ENCODE measurements at regions not wholly inside any gene's neighbourhood (a gene's known extent, or its start where the extent isn't known, plus 50 kb on each side); places are given as distances from the start of the nearest gene placed in this dataset.

GRCh38 chr2:198703281-198703680 lies 754.5 kb downstream of the SATB2 start (continued):
- TF ChIP-seq, protein P1, sequence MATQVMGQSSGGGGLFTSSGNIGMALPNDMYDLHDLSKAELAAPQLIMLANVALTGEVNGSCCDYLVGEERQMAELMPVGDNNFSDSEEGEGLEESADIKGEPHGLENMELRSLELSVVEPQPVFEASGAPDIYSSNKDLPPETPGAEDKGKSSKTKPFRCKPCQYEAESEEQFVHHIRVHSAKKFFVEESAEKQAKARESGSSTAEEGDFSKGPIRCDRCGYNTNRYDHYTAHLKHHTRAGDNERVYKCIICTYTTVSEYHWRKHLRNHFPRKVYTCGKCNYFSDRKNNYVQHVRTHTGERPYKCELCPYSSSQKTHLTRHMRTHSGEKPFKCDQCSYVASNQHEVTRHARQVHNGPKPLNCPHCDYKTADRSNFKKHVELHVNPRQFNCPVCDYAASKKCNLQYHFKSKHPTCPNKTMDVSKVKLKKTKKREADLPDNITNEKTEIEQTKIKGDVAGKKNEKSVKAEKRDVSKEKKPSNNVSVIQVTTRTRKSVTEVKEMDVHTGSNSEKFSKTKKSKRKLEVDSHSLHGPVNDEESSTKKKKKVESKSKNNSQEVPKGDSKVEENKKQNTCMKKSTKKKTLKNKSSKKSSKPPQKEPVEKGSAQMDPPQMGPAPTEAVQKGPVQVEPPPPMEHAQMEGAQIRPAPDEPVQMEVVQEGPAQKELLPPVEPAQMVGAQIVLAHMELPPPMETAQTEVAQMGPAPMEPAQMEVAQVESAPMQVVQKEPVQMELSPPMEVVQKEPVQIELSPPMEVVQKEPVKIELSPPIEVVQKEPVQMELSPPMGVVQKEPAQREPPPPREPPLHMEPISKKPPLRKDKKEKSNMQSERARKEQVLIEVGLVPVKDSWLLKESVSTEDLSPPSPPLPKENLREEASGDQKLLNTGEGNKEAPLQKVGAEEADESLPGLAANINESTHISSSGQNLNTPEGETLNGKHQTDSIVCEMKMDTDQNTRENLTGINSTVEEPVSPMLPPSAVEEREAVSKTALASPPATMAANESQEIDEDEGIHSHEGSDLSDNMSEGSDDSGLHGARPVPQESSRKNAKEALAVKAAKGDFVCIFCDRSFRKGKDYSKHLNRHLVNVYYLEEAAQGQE (IDR thresholded peaks at IDR 0.05): no peak
- TF ChIP-seq TAF1 (conservative IDR thresholded peaks at IDR 0.05): no peak
- TF ChIP-seq FOXA1 (IDR thresholded peaks at IDR 0.05): no peak

DNA sequence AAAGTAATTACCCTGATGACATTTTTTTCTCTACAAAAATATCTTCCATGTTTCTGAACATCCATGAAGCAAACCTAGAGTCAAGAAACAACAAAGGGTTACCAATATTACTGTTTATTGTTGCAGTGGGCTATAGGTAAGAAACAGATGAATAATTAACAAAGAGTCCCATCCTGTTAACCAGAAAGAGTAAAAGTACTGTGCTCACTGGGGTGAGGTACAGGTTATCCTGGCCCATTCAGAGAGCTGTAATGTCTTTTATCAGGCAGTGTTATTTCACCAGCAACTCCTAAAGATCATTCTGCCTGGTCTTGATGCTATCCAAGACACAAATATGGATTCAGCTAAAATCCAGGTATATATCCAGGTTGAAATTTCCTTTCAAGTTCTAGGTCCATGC lies 754.9 kb downstream of the SATB2 start:
- Histone ChIP-seq H3K4me1 (ENCODE audit: control insufficient read depth in 4 of 4, insufficient read depth in 4 of 4, low read length in 3 of 4) (no peaks in the 10 kb centered on the region), H3K36me3 (ENCODE audit: control insufficient read depth in 4 of 4, insufficient read depth in 3 of 4, low read depth in 1 of 4, low read length in 3 of 4) (no peaks in the 10 kb centered on the region), H3K27ac (ENCODE audit: low read depth in 1 of 2, low read length in 2 of 2) (no peak overlapping the region), H3K4me3 (ENCODE audit: low read depth in 1 of 3, low read length in 3 of 3) (no peak overlapping the region), H3K27me3 (ENCODE audit: control insufficient read depth in 4 of 4, insufficient read depth in 4 of 4, low read length in 3 of 4) (no peaks in the 10 kb centered on the region), H3K9ac (ENCODE audit: low read depth in 1 of 2, low read length in 2 of 2) (no peak overlapping the region), H3K9me3 (ENCODE audit: control insufficient read depth in 4 of 4, low read length in 3 of 4) (no peaks in the 10 kb centered on the region)
- DNase-seq (ENCODE audit: low spot score): no peak
- TF ChIP-seq, protein P2, sequence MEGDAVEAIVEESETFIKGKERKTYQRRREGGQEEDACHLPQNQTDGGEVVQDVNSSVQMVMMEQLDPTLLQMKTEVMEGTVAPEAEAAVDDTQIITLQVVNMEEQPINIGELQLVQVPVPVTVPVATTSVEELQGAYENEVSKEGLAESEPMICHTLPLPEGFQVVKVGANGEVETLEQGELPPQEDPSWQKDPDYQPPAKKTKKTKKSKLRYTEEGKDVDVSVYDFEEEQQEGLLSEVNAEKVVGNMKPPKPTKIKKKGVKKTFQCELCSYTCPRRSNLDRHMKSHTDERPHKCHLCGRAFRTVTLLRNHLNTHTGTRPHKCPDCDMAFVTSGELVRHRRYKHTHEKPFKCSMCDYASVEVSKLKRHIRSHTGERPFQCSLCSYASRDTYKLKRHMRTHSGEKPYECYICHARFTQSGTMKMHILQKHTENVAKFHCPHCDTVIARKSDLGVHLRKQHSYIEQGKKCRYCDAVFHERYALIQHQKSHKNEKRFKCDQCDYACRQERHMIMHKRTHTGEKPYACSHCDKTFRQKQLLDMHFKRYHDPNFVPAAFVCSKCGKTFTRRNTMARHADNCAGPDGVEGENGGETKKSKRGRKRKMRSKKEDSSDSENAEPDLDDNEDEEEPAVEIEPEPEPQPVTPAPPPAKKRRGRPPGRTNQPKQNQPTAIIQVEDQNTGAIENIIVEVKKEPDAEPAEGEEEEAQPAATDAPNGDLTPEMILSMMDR (IDR thresholded peaks at IDR 0.05; ENCODE audit: low read depth, low read length, missing input control): no peak
- TF ChIP-seq EGR1 (IDR thresholded peaks at IDR 0.05; ENCODE audit: low read depth in 2 of 2): no peak
- TF ChIP-seq, protein P1 (IDR thresholded peaks at IDR 0.05): no peak
- no peak for TF ChIP-seq MAX (IDR thresholded peaks at IDR 0.05)
- TF ChIP-seq YY1 (IDR thresholded peaks at IDR 0.05): no peak
- no peak for TF ChIP-seq HNF4A (conservative IDR thresholded peaks at IDR 0.05)
- TF ChIP-seq SP1 (IDR thresholded peaks at IDR 0.05): no peak
- TF ChIP-seq FOXA2 (IDR thresholded peaks at IDR 0.05): no peak
- TF ChIP-seq RXRA (IDR thresholded peaks at IDR 0.05): no peak
- no peak for TF ChIP-seq ZBTB33 (IDR thresholded peaks at IDR 0.05)
- TF ChIP-seq FOXA1 (IDR thresholded peaks at IDR 0.05): no peak
- no peak for TF ChIP-seq GABPA (IDR thresholded peaks at IDR 0.05 in 1 of 2, conservative IDR thresholded peaks at IDR 0.05 in 1 of 2)
- no peak for TF ChIP-seq NR2F2 (IDR thresholded peaks at IDR 0.05)
- TF ChIP-seq RAD21 (IDR thresholded peaks at IDR 0.05): no peak
- TF ChIP-seq HNF4G (IDR thresholded peaks at IDR 0.05): no peak

Measured in liver (tissue), 7 donors.